MCF 10A (cell line): ENCODE measurements at regions not wholly inside any gene's neighbourhood (a gene's known extent, or its start where the extent isn't known, plus 50 kb on each side); places are given as distances from the start of the nearest gene placed in this dataset.

Source experiments
- BruUV-seq: library from RNA; stranded (reverse); fragments of 400-500 nt; replicated peaks from 2 replicates; lab custom pipeline; 2021; lab: Mats Ljungman, UMichigan
- CTCF ChIA-PET: fragments of 300-600 bp; sonication (Branson Sonifier 250); formaldehyde crosslinking; extraction: SDS; loops from one replicate; lab custom pipeline; 2021; ENCODE audit warnings: antibody characterized with exemption, inconsistent platforms; lab: Yijun Ruan, JAX
- POLR2A ChIA-PET: fragments of 300-600, 350-650 bp; sonication (Branson Sonifier 250); formaldehyde crosslinking; extraction: SDS; loops from one replicate; lab custom pipeline; 2020; ENCODE audit warnings: antibody characterized with exemption, inconsistent platforms; lab: Yijun Ruan, JAX
- DNase-seq: peaks from one replicate; pipeline ENCODE4 v3.0.0-alpha.2; 2018; ENCODE audit not compliant: unreplicated experiment
- H3K27ac Mint-ChIP-seq: one replicate; pipeline ENCODE4 v1.8.0; 2022; ENCODE audit warnings: mild to moderate bottlenecking, low read depth, mixed read lengths; ENCODE audit not compliant: unreplicated experiment
- H3K27me3 Mint-ChIP-seq: one replicate; pipeline ENCODE4 v1.8.0; 2022; ENCODE audit warnings: mixed read lengths; ENCODE audit not compliant: insufficient read depth, unreplicated experiment
- H3K36me3 Mint-ChIP-seq: one replicate; pipeline ENCODE4 v1.8.0; 2022; ENCODE audit warnings: mild to moderate bottlenecking, moderate library complexity, mixed read lengths; ENCODE audit not compliant: insufficient read depth, unreplicated experiment
- H3K4me1 Mint-ChIP-seq: one replicate; pipeline ENCODE4 v1.8.0; 2022; ENCODE audit warnings: mixed read lengths; ENCODE audit not compliant: insufficient read depth, unreplicated experiment
- H3K4me3 Mint-ChIP-seq: one replicate; pipeline ENCODE4 v1.8.0; 2022; ENCODE audit warnings: mild to moderate bottlenecking, moderate library complexity, mixed read lengths; ENCODE audit not compliant: unreplicated experiment
- H3K9me3 Mint-ChIP-seq: one replicate; pipeline ENCODE4 v1.8.0; 2022; ENCODE audit warnings: mixed read lengths; ENCODE audit not compliant: unreplicated experiment
- intact Hi-C: fragments of 100-400 bp; cut with micrococcal nuclease; formaldehyde crosslinking; loops from 2 replicates; pipeline ENCODE4 v1.14.1; 2022
- TF ChIP-seq, protein P1 (sequence below): fragments of 200-600 bp; IDR thresholded peaks from one replicate; pipeline ENCODE4 v1.8.0; 2022; ENCODE audit warnings: antibody characterized with exemption, mild to moderate bottlenecking; ENCODE audit not compliant: unreplicated experiment

DNA sequence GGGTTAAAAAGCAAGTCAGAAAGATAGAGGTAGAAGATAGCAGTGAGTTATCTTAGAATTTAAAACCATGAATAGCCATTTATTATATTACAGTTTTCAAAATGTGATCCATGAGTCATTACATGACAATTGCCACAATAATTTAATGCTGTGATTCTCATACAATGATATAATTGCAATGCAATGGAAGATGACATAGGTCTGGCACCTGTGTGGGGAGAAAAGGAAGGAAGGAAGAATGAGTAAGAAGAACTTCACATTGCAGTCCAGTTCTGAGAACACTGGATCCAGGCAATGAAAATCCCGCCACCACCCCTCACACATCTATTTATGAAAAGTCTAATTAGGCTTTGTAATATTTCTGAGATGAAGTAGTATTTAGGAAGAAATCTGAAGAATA is 738.1 kb upstream of the LINC00305 start:
- no peaks in the 10 kb centered on the region for H3K4me1 Mint-ChIP-seq
- POLR2A ChIA-PET = no interaction called here
- no peaks in the 10 kb centered on the region for H3K36me3 Mint-ChIP-seq
- no TSS peak for BruUV-seq
- intact Hi-C loops = no loop called here
- H3K27me3 Mint-ChIP-seq = no peaks in the 10 kb centered on the region
- TF ChIP-seq, protein P1, sequence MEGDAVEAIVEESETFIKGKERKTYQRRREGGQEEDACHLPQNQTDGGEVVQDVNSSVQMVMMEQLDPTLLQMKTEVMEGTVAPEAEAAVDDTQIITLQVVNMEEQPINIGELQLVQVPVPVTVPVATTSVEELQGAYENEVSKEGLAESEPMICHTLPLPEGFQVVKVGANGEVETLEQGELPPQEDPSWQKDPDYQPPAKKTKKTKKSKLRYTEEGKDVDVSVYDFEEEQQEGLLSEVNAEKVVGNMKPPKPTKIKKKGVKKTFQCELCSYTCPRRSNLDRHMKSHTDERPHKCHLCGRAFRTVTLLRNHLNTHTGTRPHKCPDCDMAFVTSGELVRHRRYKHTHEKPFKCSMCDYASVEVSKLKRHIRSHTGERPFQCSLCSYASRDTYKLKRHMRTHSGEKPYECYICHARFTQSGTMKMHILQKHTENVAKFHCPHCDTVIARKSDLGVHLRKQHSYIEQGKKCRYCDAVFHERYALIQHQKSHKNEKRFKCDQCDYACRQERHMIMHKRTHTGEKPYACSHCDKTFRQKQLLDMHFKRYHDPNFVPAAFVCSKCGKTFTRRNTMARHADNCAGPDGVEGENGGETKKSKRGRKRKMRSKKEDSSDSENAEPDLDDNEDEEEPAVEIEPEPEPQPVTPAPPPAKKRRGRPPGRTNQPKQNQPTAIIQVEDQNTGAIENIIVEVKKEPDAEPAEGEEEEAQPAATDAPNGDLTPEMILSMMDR = no peak
- CTCF ChIA-PET = interaction anchor here (0.8 kb wide), 1 partner anchor 9 kb away, joined by 3 read pairs; no protein-coding TSS in a partner anchor
- H3K9me3 Mint-ChIP-seq = peaks cover 7% of the 10 kb centered on the region
- no peak overlapping the region for H3K4me3 Mint-ChIP-seq
- H3K27ac Mint-ChIP-seq = no peak overlapping the region
- DNase-seq = no peak

DNA sequence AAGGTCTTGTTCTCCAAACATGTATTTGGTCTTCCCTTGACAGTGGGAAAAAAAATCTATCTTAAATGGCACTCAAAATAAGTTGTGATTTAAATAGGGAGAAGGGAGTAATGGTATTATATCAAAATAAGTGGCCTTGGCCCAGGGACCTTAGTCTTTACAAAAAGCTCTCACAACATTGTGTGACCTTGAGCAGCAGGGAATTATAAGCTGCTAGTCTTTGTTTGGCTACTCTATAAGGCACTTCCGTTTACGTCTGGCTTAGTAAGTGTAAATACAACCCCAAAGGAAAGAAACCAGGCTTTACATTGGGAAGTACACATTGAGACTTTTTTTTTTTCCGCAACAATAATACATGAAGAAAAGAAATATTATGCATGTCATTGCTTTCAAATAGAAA is 734.0 kb upstream of the LINC00305 start:
- Mint-ChIP-seq H3K36me3 (no peaks in the 10 kb centered on the region), H3K27me3 (no peaks in the 10 kb centered on the region), H3K9me3 (no peaks in the 10 kb centered on the region), H3K4me1 (no peaks in the 10 kb centered on the region), H3K4me3 (no peak overlapping the region), H3K27ac (no peak overlapping the region)
- ChIA-PET POLR2A (no interaction called here), CTCF (interaction anchor here (1.2 kb wide), 1 partner anchor 13 kb away, joined by 4 read pairs; no protein-coding TSS in a partner anchor)
- no TSS peak for BruUV-seq
- no peak for DNase-seq
- TF ChIP-seq, protein P1 = no peak
- intact Hi-C loops = no loop called here

DNA sequence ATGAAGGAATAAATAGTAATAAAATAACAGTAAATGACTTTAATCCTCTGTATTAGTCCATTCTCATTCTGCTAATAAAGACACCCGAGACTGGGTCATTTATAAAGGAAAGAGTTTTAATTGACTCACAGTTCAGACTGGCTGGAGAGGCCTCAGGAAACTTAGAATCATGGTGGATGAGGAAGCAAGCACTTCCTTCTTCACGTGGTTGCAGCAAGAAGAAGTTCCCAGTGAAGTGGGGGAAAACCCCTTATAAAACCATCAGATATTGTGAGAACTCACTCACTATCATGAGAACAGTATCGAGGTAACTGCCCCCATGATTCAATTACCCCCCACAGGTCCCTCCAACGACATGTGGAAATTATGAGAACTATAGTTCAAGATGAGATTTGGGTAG is 727.9 kb upstream of the LINC00305 start:
- ChIA-PET CTCF (no interaction called here), POLR2A (no interaction called here)
- TF ChIP-seq, protein P1 = no peak
- DNase-seq = no peak
- no peak overlapping the region for H3K4me3 Mint-ChIP-seq
- peaks cover 8% of the 10 kb centered on the region for H3K9me3 Mint-ChIP-seq
- no TSS peak for BruUV-seq
- H3K27ac Mint-ChIP-seq = no peak overlapping the region
- no peaks in the 10 kb centered on the region for H3K36me3 Mint-ChIP-seq
- no peaks in the 10 kb centered on the region for H3K4me1 Mint-ChIP-seq
- H3K27me3 Mint-ChIP-seq = no peaks in the 10 kb centered on the region
- intact Hi-C loops = no loop called here

DNA sequence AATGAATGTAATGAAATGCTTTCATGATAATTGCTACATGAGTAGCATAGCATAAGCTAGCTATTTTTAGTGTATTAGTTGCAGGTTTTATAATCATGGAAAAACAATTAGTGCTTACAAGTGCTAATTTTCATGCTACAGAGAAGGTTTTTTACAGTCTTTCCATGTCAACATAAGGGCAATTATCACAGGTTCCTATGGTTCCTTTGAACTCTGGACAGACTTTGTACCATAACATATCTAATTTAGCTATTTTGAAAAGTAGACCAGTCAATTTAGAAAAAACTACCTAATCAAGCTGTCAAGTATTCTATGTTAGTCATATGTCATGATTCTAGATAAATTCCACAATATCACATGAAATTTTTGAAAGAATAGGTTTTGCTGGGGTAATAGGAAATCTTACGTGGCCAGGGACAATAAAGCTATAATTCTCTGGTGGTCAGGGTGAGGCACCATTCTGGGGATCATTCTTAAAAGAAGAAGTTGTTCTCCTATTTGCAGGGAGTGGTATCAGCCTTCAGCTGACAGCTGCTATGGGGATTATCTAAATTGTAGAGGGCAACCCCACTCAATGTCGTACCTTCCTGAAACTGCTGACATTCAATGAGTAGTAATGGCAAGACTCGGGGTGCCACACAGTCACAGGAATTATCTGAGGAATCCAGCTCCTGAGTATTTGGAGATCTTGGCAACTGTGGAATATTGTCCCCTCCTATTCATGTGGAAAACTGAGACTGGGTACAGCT is 724.0 kb upstream of the LINC00305 start:
- Mint-ChIP-seq H3K36me3 (peaks cover 5% of the 10 kb centered on the region), H3K27me3 (peaks cover 13% of the 10 kb centered on the region), H3K9me3 (peaks cover 14% of the 10 kb centered on the region), H3K4me3 (no peak overlapping the region), H3K4me1 (no peaks in the 10 kb centered on the region), H3K27ac (no peak overlapping the region)
- DNase-seq = no peak
- CTCF ChIA-PET = no interaction called here
- no TSS peak for BruUV-seq
- intact Hi-C loops = no loop called here
- POLR2A ChIA-PET = no interaction called here
- TF ChIP-seq, protein P1 = no peak
